ENCODE measurements at regions not wholly inside any gene's neighbourhood (a gene's known extent, or its start where the extent isn't known, plus 50 kb on each side); places are given as distances from the start of the nearest gene placed in this dataset.
"Not testable (repeated sequence)": the region's sequence is repeated elsewhere in the genome, so short reads cannot be mapped to it uniquely, and the experiment has no call there.

DNA sequence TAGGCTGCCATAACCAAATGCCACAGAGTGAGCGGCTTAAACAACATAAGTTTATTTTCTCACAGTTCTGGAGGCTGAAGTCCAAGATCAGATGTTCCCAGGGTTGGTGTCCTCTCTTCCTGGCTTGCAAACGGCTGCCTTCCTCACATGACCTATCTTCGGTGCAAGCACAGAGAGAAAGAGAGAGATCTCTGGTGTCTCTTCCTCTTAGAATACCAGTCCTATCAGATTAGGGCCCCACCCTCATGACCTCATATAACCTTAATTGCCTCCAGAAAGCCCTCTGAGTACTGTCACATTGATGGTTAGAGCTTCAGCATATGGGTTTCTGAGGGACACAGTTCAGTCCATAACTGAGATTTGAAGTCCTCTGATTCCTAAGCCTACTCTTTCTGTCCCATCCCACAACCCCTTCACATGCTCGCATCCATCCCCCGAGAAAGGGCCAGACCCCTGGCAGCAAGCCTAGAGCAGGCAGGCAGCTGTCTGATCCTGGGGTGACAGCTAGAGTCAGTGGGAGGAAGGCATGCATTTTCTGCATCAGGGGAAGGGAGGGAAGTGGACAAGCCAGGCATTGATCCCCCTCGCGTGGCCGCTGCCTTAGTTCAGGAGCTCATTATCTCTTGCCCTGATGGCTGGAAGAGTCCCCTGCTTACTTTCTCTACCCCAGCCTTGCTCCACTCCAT is 114.1 kb downstream of the FAR1 start:
- TF ChIP-seq, protein P1, sequence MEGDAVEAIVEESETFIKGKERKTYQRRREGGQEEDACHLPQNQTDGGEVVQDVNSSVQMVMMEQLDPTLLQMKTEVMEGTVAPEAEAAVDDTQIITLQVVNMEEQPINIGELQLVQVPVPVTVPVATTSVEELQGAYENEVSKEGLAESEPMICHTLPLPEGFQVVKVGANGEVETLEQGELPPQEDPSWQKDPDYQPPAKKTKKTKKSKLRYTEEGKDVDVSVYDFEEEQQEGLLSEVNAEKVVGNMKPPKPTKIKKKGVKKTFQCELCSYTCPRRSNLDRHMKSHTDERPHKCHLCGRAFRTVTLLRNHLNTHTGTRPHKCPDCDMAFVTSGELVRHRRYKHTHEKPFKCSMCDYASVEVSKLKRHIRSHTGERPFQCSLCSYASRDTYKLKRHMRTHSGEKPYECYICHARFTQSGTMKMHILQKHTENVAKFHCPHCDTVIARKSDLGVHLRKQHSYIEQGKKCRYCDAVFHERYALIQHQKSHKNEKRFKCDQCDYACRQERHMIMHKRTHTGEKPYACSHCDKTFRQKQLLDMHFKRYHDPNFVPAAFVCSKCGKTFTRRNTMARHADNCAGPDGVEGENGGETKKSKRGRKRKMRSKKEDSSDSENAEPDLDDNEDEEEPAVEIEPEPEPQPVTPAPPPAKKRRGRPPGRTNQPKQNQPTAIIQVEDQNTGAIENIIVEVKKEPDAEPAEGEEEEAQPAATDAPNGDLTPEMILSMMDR (IDR thresholded peaks at IDR 0.05), result no peak
- no peak for TF ChIP-seq POLR2A (IDR thresholded peaks at IDR 0.05)
- intact Hi-C loops (cut with DNase I), result no loop called here

DNA sequence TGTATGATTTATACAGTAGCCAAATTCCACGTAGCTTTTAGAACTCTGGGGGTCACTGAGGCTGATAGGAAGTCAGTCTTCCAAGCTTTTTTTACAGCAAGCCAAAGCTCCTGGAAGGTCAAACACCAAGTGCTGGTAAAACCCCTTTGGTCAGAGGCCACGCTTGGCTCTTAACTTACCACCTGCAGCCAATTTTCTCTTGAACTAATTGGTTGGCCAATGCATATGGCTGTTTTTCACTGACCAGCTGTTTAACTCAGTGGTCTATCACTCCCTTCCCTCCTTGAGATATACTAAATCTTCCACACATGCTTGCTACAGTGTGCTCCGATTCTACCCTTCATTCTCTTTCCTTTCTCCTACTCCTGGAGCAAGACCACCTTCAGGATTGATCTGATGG is 116.0 kb downstream of the FAR1 start:
- Histone ChIP-seq H3K27ac (no peak overlapping the region), H3K36me3 (no peaks in the 10 kb centered on the region), H3K4me1 (no peaks in the 10 kb centered on the region), H3K9me3 (no peaks in the 10 kb centered on the region), H3K27me3 (peaks cover 0 to 7% (median 0%) of the 10 kb centered on the region in 9 donors), H3K4me3 (no peak overlapping the region)
- ATAC-seq, result no peak
- no peak for TF ChIP-seq POLR2A (IDR thresholded peaks at IDR 0.05)
- TF ChIP-seq, protein P1 (IDR thresholded peaks at IDR 0.05), result no peak
- DNase-seq, result no peak
- intact Hi-C loops (cut with DNase I), result no loop called here
- 77 to 85% (median 80%) methylated on average over 3 of the region's 3 CpGs for WGBS, 4 donors

More for the DNA sequence above, 114.1 kb downstream of the FAR1 start:
- 38 to 50% (median 43%) methylated on average over 8 of the region's 8 CpGs for WGBS, 4 donors
- no peak overlapping the region for H3K27ac ChIP-seq
- no peak overlapping the region for H3K4me3 ChIP-seq
- peaks cover 0 to 18% (median 0%) of the 10 kb centered on the region in 9 donors for H3K27me3 ChIP-seq
- ATAC-seq (no peak), DNase-seq (no peak)
- no peaks in the 10 kb centered on the region for H3K4me1 ChIP-seq
- no peaks in the 10 kb centered on the region for H3K36me3 ChIP-seq
- no peaks in the 10 kb centered on the region for H3K9me3 ChIP-seq

DNA sequence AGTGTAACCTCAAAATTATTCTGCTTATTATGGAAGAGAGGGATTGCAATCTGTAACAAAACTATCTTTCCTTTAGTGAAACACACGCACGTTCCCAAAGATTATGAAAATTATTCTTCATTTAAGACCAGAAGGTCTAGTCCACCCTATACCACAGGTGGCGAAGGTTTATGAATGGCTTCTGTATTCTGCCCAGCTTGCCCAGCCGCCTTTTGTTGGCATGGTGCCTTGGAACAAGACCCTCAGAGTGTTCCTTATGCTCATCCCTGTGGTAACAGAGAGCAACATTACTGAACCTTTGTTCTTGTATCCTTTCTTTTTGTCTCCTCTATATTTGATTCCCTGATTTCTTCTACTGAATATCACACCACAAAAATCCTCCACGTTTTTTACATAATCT is 116.4 kb downstream of the FAR1 start:
- no peak for TF ChIP-seq POLR2A (IDR thresholded peaks at IDR 0.05)
- TF ChIP-seq, protein P1 (IDR thresholded peaks at IDR 0.05), result no peak
- Histone ChIP-seq H3K36me3 (no peaks in the 10 kb centered on the region), H3K4me1 (no peaks in the 10 kb centered on the region), H3K9me3 (no peaks in the 10 kb centered on the region), H3K27me3 (peaks cover 0 to 7% (median 0%) of the 10 kb centered on the region in 9 donors), H3K27ac (no peak overlapping the region), H3K4me3 (no peak overlapping the region)
- intact Hi-C loops (cut with DNase I), result no loop called here
- DNase-seq (no peak), ATAC-seq (no peak)
- WGBS, 4 donors, result 85 to 88% (median 86%) methylated on average over 5 of the region's 5 CpGs

DNA sequence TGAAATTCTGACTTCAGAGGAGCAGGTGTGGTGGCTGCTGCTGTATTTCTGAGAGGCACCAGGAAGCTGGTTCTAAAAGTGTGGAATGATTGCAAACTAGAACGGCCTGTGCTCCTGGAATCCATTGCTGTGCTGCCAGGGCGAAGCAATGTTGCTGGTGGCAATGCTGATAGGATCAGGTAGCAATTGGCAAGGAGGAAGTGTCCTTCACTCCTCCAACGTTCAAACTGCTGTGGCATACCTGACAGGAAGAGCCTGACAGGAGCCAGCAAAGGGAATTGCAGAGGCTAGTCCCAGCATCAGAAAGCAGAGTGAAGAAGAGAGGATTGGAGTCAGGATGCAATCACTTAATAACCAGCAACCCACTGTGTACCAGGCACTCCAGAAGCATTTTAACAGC is 118.2 kb downstream of the FAR1 start:
- no peaks in the 10 kb centered on the region for H3K9me3 ChIP-seq
- intact Hi-C loops (cut with DNase I), result no loop called here
- H3K27me3 ChIP-seq, result peaks cover 0 to 7% (median 0%) of the 10 kb centered on the region in 9 donors
- ATAC-seq (no peak), DNase-seq (no peak)
- no peak overlapping the region for H3K27ac ChIP-seq
- H3K4me1 ChIP-seq, result no peaks in the 10 kb centered on the region
- H3K4me3 ChIP-seq, result no peak overlapping the region
- no peaks in the 10 kb centered on the region for H3K36me3 ChIP-seq
- 46 to 53% (median 48%) methylated on average over 3 of the region's 3 CpGs for WGBS, 4 donors
- TF ChIP-seq, protein P1 (IDR thresholded peaks at IDR 0.05), result no peak
- TF ChIP-seq POLR2A (IDR thresholded peaks at IDR 0.05), result no peak

DNA sequence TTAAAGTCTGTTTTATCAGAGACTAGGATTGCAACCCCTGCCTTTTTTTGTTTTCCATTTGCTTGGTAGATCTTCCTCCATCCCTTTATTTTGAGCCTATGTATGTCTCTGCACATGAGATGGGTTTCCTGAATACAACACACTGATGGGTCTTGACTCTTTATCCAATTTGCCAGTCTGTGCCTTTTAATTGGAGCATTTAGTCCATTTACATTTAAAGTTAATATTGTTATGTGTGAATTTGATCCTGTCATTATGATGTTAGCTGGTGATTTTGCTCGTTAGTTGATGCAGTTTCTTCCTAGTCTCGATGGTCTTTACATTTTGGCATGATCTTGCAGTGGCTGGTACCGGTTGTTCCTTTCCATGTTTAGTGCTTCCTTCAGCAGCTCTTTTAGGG is 129.1 kb downstream of the FAR1 start:
- not testable (repeated sequence) for DNase-seq, H3K36me3 ChIP-seq

More for the DNA sequence above, 129.1 kb downstream of the FAR1 start:
- 71 to 90% (median 77%) methylated on average over 3 of the region's 3 CpGs for WGBS, 4 donors
- H3K27ac ChIP-seq; H3K4me3 ChIP-seq; ATAC-seq; H3K4me1 ChIP-seq; H3K27me3 ChIP-seq; intact Hi-C loops (cut with DNase I): not testable (repeated sequence)
- peaks cover 0 to 25% (median 13%) of the 10 kb centered on the region in 12 donors for H3K9me3 ChIP-seq

All from heart left ventricle (tissue), 16 donors.